ENCODE measurements at regions not wholly inside any gene's neighbourhood (a gene's known extent, or its start where the extent isn't known, plus 50 kb on each side); places are given as distances from the start of the nearest gene placed in this dataset.
"Not testable (repeated sequence)": the region's sequence is repeated elsewhere in the genome, so short reads cannot be mapped to it uniquely, and the experiment has no call there.

DNA sequence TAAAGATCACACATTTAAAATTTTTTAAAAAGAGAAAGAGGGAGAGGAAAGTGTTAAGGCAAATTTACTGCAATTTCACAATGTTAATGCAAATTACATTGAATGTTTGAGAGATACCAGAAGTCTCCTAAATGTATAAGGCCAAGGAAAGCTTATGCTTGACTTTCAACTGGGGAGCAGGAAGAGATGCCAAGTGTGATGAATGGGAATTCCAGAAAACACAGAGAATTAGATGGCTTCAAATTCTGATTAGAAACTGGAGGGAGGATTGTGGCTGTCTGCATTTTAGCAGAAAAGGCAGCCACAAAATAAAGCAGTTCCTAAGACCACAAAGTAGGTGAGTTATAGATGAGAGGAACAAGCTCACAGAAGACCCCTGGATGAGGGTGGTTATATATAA lies 328.3 kb upstream of the CITED2 start:
- no peak for DNase-seq

DNA sequence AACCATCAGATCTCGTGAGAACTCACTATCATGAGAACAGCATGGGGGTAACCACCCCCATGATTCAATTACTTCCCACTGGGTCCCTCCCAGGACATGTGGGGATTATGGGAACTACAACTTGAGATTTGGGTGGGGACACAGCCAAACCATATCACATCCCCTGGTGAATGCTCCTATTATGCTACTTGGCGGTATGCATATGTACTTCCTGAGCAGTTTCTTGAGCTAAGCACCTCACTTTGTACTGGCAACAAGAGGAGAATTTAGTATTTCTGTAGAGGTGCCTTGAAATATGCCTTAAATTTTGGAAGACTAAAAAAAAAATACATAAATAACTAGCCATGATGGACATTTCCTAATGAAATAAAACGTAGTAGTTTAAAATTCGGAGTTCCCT lies 327.2 kb upstream of the CITED2 start:
- DNase-seq = no peak

DNA sequence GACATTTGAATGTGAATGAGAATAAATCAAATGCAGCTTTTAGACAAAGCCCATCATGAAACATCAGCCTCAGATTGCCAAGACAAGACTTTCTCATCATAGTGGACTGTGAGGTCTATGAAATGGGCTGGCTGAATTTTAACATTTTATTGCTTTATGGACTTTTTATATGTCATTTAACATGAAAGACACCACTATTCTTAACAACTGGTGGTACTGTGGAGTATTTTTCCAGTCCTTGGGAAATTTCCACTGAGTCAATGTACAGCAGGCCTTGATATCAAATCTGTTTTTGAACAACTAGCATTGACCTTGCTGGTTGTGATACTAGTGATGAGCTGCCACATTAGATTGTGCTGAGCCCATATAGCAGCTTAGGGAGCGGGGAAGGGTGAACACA lies 326.6 kb upstream of the CITED2 start:
- no peak for DNase-seq

DNA sequence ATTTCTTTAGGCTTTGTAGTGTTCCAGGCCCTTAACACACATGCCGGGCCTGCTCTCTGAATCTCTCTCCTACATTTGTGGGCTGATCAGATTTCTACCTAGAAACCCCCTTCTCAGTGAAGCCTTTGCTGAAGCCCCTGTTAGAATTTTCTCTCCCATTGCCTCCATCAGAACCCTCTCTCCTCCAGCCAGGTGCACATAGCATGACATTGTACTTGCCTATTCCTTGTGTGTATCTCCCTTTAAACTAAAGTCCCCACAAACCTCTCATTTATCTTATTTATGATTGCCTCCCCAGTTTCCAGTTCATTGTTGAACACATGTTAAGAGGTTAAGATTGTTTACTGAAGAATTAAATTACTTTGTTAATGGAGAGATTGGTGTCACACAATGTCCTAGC lies 325.5 kb upstream of the CITED2 start:
- DNase-seq = no peak

DNA sequence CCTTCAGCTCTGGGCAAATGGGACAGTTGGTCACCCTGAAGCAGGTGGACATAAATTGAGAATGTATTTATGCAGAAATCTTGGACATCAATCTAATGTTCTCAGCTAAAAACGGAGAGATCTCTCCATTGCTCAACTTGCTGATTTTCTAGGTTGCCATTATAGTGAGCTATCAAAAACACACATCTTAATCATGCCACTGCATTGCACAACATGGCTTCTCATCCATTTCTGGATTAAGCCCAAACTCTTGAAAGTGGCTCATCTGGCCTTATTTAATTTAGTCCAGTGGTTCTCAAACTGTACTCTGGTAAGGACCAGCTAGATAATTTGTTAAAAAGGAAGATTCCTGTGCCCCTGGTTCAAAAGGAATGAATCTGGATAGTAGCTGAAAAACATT lies 324.9 kb upstream of the CITED2 start:
- DNase-seq = no peak

DNA sequence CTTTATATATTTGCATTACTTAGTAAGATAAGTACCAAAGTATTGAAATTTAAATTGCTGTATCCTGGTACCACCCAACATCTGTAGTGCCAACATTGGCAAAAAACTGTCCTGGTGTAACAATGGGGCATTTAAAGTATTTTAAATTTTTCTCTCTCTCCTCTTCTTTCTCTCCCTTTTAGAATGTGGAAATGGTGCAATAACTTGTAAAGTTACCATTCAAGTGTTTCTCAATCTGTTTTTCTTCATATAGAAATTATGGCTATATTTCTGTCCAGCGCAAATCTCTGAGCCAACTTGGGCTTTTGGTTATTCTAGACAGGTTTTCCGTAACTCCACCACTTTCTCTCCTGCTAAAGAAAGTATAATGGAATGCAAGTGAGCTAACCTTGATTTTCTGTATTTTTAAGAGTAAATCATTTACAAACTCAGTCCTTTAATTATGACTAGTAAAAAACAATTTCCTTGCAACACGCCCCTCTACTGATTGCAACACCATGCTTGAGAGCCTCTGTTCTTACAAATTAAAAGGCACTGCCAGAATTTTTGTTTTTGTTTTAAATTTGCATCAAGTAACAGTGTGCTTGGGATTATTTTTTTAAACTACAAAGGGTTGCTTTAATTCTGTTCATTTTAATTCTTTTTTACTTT lies 324.2 kb upstream of the CITED2 start:
- no peak for DNase-seq

DNA sequence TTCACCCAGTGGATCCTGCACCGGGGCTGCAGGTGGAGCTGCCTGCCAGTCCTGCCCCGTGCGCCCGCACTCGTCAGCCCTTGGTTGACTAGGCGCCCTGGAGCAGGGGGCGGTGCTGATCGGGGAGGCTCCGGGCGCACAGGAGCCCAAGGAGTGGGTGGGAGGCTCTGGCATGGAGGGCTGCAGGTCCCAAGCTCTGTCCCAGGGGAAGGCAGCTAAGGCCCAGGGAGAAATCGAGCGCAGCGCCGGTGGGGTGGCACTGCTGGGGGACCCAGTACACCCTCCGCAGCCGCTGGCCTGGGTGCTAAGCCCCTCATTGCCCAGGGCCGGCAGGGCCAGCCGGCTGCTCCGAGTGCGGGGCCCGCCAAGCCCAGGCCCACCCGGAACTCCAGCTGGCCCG lies 323.4 kb upstream of the CITED2 start:
- not testable (repeated sequence) for DNase-seq

DNA sequence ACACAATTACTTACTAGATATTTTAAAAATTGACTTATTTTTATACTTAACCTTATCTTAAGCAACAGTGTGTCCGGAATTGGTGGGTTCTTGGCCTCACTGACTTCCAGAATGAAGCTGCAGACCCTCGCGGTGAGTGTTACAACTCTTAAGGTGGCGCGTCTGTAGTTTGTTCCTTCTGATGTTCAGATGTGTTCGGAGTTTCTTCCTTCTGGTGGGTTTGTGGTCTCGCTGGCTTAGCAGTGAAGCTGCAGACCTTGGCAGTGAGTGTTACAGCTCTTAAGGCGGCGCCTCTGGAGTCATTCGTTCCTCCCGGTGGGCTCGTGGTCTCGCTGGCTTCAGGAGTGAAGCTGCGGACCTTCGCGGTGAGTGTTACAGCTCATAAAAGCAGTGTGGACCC lies 322.5 kb upstream of the CITED2 start:
- DNase-seq = not testable (repeated sequence)

DNA sequence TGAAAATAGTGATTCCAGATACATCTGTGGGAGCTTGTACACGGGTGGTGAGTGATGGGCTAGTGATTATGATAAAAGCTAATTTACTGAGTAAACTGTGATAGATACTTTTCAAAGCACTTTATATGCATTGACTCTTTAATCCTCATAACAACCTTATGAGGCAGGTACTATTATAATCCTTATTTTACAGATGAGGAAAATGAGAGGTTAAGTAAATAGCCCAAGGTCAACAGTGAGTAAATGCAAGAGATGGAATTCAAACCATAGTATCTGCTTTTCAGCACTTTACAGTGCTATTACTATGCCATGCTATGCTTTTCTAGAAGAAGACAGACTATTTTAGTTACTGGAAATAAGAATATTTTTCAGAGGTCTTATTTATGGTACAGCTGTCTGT lies 320.9 kb upstream of the CITED2 start:
- no peak for DNase-seq

DNA sequence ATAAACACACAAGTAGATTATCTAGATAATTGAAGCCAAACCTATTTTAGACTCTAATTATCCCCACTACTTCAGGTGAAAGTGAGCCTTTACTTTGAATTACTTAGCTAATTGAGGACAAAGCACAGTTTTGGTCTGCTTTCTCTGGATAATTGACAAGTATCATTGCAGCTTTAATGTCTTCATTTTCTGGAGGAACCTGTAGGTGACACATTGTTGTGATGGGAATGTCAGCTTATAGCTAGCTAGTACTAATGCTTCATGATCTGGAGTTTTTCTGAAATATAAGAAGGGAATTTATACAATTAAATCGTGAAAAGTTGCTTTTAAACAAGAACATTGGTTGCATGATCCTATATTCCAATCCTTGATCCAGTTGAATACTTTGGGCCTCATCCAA lies 319.3 kb upstream of the CITED2 start:
- no peak for DNase-seq

DNA sequence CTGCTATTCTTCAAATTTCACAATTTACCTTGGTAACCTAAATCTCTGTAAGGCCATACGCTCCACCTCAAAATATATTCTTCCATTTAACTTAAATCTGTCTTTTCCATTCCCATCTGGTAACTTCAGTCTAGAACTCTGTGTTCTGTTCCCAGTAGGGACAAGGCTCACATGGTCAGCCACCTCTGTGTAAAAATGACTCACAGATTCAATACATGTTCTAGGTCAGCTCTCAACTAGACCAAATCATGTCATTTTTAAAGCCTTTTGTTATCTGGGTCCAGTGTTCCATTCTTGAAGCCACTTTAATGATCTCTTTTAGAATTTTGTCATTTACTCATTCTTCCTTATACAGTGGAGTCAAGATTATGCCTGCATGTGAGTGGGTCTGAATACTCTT lies 315.6 kb upstream of the CITED2 start:
- no peak for DNase-seq

DNA sequence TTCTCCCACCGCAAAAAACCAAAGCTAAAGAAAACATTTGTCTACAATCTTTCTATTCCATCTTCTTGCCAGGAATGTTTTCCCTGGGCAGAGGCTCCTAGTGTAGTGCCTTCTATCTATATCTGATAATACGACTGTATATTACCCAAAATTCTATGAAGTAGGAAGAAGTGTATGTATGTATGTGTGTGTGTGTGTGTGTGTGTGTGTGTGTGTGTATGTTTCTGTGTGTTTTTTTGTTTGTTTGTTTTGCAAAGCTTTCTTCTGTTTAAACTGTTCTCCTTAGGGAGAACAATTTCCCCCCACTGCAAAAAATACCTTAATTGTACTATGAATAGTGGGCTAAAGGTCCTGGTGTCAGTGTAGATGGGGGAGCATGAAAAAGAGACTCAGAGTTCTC lies 312.6 kb upstream of the CITED2 start:
- DNase-seq = no peak

DNA sequence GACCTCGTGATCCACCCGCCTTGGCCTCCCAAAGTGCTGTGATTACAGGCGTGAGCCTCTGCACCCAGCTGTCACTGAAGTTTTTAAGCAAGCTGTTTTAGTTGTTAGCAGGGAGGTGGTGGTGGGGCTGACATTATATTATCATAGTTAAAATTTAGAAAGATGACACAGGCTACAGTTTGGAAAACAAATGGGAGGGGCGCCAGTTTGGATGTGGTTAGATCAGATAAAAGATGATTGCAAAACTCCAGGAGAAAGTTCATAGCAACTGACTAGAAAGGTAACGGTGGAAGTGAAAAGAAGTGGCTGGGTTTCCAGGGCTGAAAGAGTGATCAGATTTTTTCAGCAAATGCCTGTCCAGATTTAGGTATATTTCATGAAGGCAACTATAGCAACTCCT lies 311.9 kb upstream of the CITED2 start:
- no peak for DNase-seq

DNA sequence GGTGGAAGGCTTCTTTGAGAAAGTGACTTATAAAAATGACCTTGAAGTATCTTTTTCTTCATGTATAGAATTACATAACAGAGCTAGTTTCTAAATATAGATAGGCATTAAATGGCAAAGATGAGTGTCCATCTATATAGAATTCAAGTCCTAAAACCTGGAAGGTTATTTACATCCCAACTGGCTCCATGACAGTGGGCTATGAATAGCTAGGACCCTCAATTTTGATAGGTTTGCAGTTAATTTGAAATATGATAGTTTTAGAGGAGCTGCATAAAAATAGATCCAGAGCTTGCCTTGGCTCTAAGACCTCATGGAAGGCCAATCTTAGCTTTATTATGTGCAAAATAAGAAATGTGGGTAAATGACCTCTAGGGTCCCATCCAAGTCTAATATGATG lies 310.6 kb upstream of the CITED2 start:
- no peak for DNase-seq

DNA sequence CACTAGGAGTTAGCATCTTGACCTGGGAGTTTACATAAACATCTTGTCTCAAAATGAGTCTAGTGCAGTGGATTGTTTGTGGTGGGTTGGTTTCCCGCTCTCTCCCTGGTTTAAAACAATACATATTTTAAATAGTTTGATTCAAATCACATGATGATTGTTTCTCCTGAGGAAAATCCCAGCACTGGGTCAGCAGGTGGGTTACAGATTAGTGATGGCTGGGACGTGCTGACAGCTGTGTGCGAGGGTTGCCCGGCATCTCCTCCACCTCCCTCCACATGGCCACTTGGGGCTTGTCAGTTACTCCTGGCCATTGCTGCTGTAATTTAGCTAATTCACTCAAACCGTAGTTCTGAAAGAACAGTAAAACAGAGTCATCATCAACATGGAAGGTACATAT lies 306.4 kb upstream of the CITED2 start:
- no peak for DNase-seq

DNA sequence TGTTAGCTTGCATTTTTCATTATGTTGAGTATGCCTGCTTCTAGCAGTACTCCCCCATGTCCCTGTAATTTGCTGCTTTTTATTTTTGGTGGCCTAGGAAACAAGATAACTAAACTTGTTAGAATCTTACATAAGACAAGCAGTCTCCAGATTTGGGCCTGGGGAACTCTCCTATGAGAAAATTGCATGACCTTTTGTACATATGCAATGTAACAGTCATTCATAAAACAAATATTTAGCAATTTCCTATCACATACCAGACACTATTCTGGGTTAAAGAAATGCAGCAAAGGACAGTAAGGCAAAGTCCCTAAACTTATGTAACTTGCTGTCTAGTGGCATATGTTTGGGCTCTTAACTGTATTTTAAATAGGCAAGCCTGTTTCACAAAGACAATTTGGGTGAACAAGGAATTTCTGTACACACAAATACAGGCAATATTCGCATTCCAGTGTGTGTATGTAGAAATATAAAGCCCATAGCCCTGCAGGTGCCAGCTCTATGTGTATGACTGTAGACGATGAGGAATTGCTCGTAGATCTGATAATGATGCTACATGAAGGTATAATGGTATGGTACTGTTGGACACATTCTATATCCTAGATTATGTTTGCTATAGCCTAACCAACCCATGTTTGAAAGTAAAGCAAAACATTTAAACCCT lies 305.2 kb upstream of the CITED2 start:
- DNase-seq = no peak

DNA sequence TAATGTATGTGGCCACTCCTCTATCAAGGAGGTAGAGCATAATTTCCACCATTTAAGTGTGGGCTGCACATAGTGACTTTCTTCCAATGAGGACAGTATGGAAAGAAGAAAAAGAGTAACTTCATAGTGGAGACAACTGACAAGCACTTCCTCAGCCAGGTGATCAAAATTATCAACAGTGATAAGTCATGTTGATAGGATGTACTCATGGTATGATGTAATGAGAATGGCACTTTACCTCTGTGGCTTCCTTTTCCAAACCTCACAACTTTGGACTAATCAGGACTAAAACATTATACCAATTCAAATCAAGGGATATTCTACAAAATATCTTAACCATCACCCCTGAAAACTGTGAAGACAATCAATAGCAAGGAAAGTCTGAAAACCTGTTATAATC lies 302.3 kb upstream of the CITED2 start:
- DNase-seq = no peak

DNA sequence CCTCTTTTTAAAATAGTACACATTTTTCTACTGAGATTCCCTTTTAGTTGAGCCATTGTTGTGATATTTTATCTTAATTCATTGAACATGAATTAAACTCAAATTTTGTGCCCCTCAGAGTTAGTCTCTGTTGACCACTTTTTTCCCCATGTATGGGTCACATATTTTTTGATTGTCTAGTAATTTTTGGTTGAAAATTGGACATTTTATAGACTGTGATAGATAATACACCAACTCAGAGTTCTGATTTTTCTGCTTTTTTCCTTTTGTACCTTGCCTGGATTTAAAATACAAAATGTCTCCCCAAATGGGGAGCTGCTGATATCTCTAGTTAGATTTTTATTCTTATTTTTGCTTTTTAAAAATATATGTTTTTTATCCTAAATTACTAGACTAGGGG lies 291.8 kb upstream of the CITED2 start:
- DNase-seq = no peak

DNA sequence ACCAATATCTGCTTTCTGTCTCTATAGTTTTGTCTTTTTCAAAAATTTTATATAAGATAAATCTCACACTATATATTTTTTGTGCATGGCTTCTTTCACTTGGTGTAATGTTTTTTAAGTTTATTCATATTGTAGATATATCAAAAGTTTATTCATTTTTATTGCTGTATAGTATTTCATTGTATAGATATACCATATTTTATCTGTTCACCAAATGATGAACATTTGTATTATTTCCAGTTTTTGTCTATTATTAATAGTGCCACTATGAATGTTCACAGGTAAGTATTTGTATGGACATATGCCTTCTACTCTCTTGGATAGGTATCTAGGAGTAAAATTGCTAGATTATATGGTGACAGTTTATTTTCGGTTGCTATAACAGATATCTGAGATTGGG lies 289.5 kb upstream of the CITED2 start:
- no peak for DNase-seq

DNA sequence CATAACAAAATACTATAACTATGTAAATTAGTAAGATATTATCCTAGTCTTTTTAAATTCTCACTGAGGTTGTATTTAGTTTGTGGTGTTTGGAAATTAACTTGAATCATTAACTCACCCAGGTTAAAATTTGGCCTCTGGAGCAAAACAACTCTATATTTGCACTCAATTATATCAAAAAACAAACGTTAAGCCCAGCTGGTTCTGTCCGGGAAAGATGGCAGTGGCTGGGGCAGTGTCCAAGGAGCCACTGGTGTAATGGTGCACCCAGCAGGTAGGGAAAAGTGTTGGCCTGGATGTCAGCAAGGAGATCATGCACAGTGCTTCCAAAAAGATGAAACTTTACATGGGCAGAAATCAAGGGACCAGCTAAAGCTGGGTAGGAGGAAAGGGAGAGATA lies 285.3 kb upstream of the CITED2 start:
- no peak for DNase-seq

DNA sequence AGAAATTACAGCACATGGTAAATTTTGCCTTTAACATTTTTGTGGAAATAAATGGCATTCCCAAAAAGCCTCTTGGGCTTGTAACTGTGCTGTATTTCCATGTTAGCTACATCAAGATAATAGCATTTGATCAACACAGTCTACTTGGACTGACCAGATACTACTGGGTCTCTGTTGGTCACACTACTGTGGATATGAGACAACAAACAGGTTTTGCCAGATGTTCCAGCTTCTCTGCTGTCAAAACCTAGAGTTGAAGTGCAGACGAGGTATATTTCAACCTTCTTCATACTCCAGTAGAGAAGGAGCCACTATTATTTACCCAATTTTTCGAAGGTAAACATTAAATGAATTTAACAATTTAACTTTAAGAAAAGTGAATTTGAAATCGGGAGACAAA lies 284.7 kb upstream of the CITED2 start:
- DNase-seq = no peak

DNA sequence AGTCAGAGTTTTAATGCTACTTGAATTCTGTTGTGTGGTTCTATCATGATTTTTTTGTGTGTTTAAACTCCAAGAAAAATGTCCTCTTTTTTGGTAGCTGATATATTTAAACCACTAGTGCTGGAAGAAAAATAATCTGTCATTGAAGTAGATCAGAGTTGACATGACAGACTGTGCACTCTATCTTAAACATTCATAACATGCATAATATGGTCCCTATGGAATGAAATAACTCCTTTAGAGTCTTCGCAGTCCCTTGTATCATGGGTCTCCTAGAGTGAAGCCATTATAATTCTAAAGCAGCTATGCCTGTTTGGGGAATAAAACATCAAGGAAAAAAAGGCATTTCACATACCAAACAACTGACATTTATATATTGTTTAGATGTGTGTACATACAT lies 282.7 kb upstream of the CITED2 start:
- no peak for DNase-seq

DNA sequence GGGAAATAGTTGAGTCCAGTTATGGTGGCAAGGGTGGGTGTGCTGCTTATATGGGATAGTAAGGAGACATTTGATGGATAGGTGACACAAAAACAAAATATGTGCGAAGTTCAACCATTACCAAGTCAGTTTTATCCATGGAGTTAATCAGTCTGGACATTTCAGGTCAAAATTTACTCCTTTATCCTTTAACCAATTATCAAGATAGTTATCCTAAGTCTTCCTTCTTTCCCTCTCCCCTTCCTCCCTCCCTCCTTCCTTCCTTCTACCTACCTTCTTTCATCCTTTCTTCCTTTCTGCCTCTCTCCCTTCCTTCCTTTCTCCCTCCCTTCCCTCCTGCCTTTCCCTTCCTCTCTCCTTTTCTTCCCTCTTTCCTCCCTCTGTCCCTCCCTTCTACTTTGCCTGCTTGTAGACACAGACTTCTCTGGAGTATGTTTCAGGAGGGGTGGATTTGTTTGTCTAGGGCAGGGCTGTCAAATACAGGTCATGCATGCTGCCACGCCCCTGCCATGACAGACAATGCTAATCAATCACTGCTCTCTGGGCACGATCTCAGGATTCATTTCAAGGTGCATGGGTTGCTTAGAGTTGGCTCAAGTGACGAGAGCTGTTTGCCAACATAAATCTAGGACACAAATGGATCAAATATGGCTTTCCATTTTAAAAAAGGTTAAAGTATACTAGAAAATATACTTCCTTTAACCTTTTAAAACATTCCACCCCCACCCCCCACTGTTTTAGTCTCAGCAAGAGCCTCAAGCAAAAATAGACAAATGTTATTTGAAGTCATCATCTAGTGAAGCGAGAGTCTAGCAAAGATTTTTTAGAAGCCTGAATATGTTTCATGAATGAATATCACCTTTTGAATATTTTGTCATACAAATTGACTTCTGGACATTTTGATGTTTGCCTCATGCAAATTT lies 281.6 kb upstream of the CITED2 start:
- no peak for DNase-seq
